Left lobe of liver (tissue), 2 donors: ENCODE measurements at regions not wholly inside any gene's neighbourhood (a gene's known extent, or its start where the extent isn't known, plus 50 kb on each side); places are given as distances from the start of the nearest gene placed in this dataset.
"Not testable (repeated sequence)": the region's sequence is repeated elsewhere in the genome, so short reads cannot be mapped to it uniquely, and the experiment has no call there.

Experiments used
- ATAC-seq: fragments of 200-7000 bp; cut with Tn5 transposase; one replicate; pipeline ENCODE4 v1.9.1; 2020; ENCODE audit warnings: mild to moderate bottlenecking, moderate library complexity
- DNase-seq: peaks from one replicate; pipeline ENCODE4 v3.0.0-alpha.2; 2020; ENCODE audit warnings: low spot score
- donor health status: DM: no; HTN: no; CAD: no; lungs with moderate emphysema.
- donor health status: DM: no; HTN: yes; CAD: no.

DNA sequence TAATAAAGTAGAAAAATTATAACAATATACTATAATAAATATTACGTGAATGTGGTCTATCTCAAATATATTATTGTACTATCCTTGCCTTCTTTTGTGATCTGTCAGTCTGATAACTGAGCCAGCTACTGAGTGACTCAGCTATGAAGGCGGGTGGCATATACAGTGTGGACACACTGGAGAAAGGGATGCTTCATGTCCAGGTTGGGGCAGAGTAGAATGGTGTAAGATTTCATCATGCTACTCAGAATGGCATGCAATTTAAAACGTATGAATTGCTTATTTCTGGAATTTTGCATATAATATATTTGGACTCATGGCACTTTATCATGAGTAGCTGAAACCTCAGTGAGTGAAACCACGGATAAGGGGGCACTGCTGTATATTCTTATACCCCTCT, 172.9 kb upstream of the TBC1D5 start:
- ATAC-seq (no peak), DNase-seq (no peak)

DNA sequence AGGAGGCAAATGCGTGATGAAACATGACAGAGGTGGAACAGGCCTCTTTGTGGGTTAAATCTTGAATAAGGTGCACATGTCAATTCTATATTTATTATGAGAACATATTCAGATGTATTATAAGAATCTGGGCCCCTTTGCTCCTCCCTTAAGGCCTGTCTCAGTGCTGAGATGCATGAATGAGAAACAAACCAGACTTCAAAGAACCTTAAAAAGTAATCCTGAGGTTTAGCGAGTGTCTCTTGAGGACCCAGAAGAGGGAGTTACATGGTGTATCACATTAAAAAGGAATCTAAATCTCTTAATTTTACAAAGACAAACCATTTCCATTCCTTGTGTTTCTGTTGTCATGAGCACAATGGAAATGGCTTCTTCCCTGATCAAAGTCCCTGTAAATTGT, 170.9 kb upstream of the TBC1D5 start:
- no peak for ATAC-seq
- DNase-seq = no peak

DNA sequence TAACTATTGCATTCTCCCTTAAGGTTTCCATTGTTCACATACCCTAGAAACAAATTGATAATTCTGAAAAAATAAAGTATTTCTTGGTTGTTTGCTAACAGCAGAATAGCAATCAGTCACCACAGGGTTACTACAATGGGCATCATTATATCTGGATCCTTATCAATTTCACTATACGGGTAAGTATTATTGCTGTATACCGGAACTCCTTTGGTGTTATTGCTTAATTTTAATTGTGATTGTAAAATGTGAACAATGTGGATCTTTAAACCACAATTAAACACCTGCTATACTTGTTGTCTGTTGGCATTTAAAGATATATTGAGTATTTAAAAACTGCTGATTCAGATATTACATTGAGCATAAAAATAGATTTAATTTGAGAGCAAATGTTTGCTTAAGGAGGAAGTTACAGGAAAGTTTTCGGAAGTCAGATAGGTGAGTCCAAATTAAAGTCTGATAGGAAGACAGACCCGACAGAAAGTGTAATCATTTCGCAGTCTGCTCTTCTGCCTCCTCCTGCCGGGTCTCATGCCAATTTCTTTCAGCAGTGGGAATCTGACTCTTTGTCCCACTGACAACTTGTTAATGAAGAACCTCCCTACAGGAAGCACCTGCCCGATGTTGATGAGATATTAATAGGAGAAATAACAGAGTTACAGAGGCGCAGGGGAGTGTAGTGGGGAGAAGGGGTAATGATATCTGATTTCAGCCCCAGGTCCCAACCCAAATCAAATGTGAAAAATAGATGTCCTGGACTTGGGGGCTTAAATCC, 169.7 kb upstream of the TBC1D5 start:
- DNase-seq = no peak
- ATAC-seq = no peak

GRCh38 chr3:17910922-17911321, 168.5 kb upstream of the TBC1D5 start:
- ATAC-seq = no peak

GRCh38 chr3:17909714-17910113, 167.3 kb upstream of the TBC1D5 start:
- ATAC-seq (no peak), DNase-seq (no peak)

More at GRCh38 chr3:17910922-17911321, 168.5 kb upstream of the TBC1D5 start:
- no peak for DNase-seq

DNA sequence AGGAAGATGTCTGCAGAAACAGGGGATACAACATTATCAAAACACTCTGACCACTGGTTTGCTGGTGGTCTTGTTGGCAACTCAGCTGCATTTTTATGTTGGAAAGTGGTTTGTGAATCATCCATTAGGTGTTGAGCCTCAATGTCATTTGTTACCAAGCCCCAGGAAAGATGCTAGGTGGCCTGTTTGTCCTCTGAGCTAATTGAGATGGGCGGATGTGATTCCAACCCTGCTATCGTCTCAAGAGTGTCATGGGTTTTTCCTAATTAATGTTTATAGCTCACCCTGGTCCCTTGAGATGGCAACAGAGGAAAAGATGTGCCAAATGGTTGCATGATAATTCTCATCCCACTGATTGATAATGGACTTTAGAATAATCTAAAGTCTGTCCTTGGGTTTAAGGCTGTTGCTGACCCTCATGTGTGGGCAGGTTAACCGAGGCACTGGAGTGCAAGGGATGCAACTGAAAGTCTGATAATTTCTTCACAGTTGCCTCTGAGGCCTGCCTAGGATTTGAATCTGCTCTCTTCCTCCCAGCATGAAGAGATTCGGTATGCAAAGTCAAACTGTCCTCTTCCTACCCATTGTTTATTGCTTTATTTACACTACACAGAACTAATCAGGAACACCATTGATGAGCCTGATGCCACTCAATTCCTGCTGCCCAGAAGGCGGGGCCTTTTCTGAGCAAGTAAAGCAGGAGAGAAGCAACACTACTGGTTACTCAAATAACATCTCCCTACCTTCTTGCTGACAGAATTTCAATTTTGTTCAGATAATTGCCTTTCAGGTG, 166.2 kb upstream of the TBC1D5 start:
- DNase-seq (no peak), ATAC-seq (no peak)

DNA sequence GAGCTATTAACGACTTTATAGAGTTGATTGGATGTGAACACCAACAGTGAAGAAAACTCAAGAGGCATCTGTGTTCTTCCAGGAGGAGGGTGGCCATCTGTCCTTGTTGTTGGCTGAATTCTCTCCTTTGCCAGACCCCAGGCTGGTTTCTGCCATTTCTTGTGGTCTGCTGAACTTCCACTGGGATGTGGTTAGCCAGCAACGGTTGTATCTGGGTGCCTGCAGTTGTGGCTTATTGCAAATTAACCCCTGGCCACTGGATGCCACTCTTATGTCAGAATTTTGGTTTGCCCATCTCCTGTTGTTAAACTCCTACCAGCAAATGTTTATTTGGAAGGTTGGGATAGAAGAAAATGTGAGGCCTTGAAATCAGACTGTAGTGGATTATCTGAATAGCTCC, 163.6 kb upstream of the TBC1D5 start:
- ATAC-seq (no peak), DNase-seq (no peak)

DNA sequence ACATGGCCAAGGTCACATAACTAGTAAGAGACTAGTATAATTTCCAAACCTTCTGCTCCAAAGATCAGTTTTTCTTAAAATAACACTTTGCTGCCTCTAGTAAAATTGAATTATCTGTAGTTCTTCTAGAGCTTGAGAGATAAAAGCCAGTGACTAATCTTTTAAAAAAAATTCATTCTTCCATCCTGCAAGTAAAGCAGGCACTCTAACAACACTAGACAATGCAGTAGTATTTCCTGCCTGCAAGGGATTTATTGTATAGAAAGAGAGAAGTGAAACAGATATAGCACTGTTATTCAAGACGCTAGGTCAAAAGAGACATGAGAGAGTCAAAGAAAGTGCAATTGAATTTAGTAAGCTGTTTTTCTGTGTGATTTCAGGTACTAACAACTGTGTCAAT, 159.5 kb upstream of the TBC1D5 start:
- no peak for DNase-seq
- ATAC-seq = no peak

DNA sequence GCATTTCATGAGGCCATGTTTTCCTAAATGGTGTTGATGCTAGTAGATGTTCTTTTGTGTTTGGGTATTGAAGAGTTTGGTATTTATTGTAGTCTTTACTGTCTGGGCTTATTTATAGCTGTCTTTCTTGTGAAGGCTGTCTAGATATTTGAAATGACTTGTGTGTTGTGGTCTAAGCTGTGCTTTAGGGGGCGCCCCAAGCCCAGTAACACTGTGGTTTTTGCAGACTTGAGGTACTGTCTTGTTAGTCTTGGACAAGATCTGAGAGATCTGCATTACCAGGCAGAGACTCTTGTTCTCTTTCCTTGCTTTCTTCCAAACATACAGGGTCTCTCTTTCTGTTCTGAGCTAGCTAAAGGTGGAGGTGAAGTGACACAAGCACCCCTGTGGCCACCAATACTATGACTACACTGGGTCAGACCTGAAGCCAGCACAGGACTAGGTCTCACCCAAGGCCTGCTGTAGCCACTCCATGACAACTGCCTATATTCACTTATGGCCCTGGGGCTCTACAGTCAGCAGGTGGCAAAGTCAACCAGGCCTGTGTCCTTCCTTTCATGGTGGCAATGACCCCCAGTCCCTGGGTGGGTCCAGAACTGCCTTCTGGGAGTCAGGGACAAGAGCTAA, 152.1 kb upstream of the TBC1D5 start:
- DNase-seq = no peak
- no peak for ATAC-seq

- no peak for ATAC-seq
- no peak for DNase-seq
Measured at GRCh38 chr3:17891139-17891856, 148.9 kb upstream of the TBC1D5 start.

DNA sequence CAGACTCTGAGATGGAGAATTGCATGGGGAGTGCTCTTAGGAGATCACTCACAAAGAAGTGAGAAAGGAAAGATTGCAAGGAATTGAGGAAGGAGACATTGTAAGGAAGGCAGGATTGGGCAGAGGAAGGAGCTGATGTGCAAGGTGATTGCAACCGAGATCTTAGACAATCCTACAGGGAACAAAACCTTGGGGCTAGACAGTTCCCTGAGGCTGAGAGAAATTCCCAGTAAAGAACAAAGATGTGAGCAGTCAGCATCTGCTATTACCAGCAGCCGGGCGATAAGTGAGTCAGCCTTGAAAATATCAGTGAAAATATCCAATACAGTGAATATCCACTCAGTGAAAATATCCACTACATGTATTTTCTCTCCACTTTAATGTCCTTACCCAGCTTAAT, 143.6 kb upstream of the TBC1D5 start:
- DNase-seq = no peak
- ATAC-seq = no peak

GRCh38 chr3:17882981-17883380, 140.6 kb upstream of the TBC1D5 start:
- DNase-seq (no peak), ATAC-seq (no peak)

GRCh38 chr3:17877299-17877698, 134.9 kb upstream of the TBC1D5 start:
- DNase-seq = no peak
- no peak for ATAC-seq

DNA sequence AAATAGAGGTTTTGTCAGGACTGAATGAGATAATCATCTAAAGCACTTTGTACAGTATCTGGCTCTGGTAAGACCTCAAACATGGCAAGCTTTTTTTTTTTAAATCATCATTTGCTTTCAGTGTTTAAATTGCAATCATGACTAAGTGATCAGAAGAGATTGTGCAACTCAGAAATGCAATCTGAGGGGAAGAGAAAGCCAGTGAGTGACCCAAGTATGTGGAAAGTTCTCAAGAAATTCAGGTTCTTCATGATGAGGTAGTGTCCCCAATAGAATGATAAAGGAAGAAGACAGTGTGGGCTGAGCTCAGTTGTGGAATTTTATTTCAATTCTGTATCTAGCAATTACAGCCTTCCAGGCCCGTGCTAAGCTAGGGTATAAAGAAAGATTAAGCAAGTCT, 132.2 kb upstream of the TBC1D5 start:
- no peak for DNase-seq
- ATAC-seq = no peak

- no peak for ATAC-seq
- no peak for DNase-seq
Measured at GRCh38 chr3:17872457-17872856, 130.0 kb upstream of the TBC1D5 start.

- DNase-seq (no peak), ATAC-seq (no peak)
Measured at GRCh38 chr3:17865631-17866030, 123.2 kb upstream of the TBC1D5 start.

DNA sequence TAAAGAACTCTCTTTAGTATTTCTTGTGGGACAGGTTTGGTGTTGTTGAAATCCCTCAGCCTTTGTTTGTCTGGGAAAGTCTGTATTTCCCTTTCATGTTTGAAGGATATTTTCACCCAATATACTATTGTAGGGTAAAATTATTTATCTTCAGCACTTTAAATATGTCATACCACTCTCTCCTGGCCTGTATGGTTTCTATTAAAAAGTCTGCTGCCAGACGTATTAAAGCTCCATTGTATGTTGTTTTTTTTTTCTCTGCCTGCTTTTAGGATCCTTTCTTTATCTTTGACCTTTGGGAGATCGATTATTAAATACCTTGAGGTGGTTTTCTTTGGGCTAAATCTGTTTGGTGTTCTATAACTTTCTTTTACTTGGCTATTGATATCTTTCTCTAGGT, 119.0 kb upstream of the TBC1D5 start:
- DNase-seq (no peak), ATAC-seq (no peak)

DNA sequence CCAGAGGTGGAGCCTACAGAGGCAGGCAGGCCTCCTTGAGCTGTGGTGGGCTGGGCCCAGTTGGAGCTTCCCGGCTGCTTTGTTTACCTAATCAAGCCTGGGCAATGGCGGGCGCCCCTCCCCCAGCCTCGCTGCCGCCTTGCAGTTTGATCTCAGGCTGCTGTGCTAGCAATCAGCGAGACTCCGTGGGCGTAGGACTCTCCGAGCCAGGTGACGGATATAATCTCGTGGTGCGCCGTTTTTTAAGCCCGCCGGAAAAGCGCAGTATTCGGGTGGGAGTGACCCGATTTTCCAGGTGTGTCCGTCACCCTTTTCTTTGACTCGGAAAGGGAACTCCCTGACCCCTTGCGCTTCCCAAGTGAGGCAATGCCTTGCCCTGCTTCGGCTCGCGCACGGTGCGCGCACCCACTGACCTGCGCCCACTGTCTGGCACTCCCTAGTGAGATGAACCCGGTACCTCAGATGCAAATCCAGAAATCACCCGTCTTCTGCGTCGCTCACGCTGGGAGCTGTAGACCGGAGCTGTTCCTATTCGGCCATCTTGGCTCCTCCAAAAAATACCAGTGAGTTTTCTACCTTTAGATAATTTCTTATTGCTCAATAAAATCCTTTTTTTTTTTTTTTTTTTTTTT, 118.5 kb upstream of the TBC1D5 start:
- not testable (repeated sequence) for DNase-seq

GRCh38 chr3:17852217-17852616, 109.8 kb upstream of the TBC1D5 start:
- DNase-seq = no peak
- ATAC-seq = no peak

More for the DNA sequence above, 118.5 kb upstream of the TBC1D5 start:
- not testable (repeated sequence) for ATAC-seq

- DNase-seq (no peak), ATAC-seq (no peak)
Measured at GRCh38 chr3:17850448-17850847, 108.0 kb upstream of the TBC1D5 start.

- DNase-seq (no peak), ATAC-seq (no peak)
Measured at GRCh38 chr3:17848102-17848501, 105.7 kb upstream of the TBC1D5 start.
